NCI-H146 (cell line): ENCODE measurements at regions not wholly inside any gene's neighbourhood (a gene's known extent, or its start where the extent isn't known, plus 50 kb on each side); places are given as distances from the start of the nearest gene placed in this dataset.
"Not testable (repeated sequence)": the region's sequence is repeated elsewhere in the genome, so short reads cannot be mapped to it uniquely, and the experiment has no call there.

Source experiments
- DNase-seq: peaks from one replicate; lab custom pipeline; 2025; lab: John Stamatoyannopoulos, UW

GRCh38 chr6:65989676-65990075 is 282.6 kb upstream of the EYS start:
- no peak for DNase-seq

GRCh38 chr6:65988006-65988405 is 281.0 kb upstream of the EYS start:
- DNase-seq = no peak

- no peak for DNase-seq
Measured at GRCh38 chr6:65984089-65984488, 277.1 kb upstream of the EYS start.

- no peak for DNase-seq
Measured at GRCh38 chr6:65979120-65979519, 272.1 kb upstream of the EYS start.

- not testable (repeated sequence) for DNase-seq
Measured at GRCh38 chr6:65971252-65971651, 264.2 kb upstream of the EYS start.

- no peak for DNase-seq
Measured at GRCh38 chr6:65964261-65964660, 257.2 kb upstream of the EYS start.

GRCh38 chr6:65955034-65955433 is 248.0 kb upstream of the EYS start:
- no peak for DNase-seq

- DNase-seq = no peak
Measured at GRCh38 chr6:65948062-65948461, 241.0 kb upstream of the EYS start.

- no peak for DNase-seq
Measured at GRCh38 chr6:65943548-65943947, 236.5 kb upstream of the EYS start.

- no peak for DNase-seq
Measured at GRCh38 chr6:65943051-65943450, 236.0 kb upstream of the EYS start.

- no peak for DNase-seq
Measured at GRCh38 chr6:65938000-65938399, 231.0 kb upstream of the EYS start.

- no peak for DNase-seq
Measured at GRCh38 chr6:65935412-65935811, 228.4 kb upstream of the EYS start.

GRCh38 chr6:65933390-65933789 is 226.4 kb upstream of the EYS start:
- no peak for DNase-seq

- no peak for DNase-seq
Measured at GRCh38 chr6:65927141-65927540, 220.1 kb upstream of the EYS start.

- no peak for DNase-seq
Measured at GRCh38 chr6:65924411-65924810, 217.4 kb upstream of the EYS start.

- no peak for DNase-seq
Measured at GRCh38 chr6:65922049-65922448, 215.0 kb upstream of the EYS start.

- no peak for DNase-seq
Measured at GRCh38 chr6:65908065-65908464, 201.0 kb upstream of the EYS start.

- no peak for DNase-seq
Measured at GRCh38 chr6:65903992-65904391, 197.0 kb upstream of the EYS start.

GRCh38 chr6:65900928-65901327 is 193.9 kb upstream of the EYS start:
- DNase-seq = no peak

- no peak for DNase-seq
Measured at GRCh38 chr6:65896140-65896539, 189.1 kb upstream of the EYS start.

- no peak for DNase-seq
Measured at GRCh38 chr6:65876668-65877067, 169.6 kb upstream of the EYS start.

- DNase-seq = no peak
Measured at GRCh38 chr6:65852369-65852852, 145.4 kb upstream of the EYS start.

- no peak for DNase-seq
Measured at GRCh38 chr6:65830151-65830550, 123.1 kb upstream of the EYS start.

GRCh38 chr6:65819152-65819551 is 112.1 kb upstream of the EYS start:
- no peak for DNase-seq

- no peak for DNase-seq
Measured at GRCh38 chr6:65818576-65818975, 111.5 kb upstream of the EYS start.
